IMR-90 (cell line): ENCODE measurements at regions not wholly inside any gene's neighbourhood (a gene's known extent, or its start where the extent isn't known, plus 50 kb on each side); places are given as distances from the start of the nearest gene placed in this dataset.

Source experiments
- ATAC-seq: fragments of 200-7000 bp; cut with Tn5 transposase; 2 replicates; pipeline ENCODE4 v1.9.1; 2020; ENCODE audit warnings: low read depth, mild to moderate bottlenecking, moderate library complexity
- BruUV-seq: library from RNA; stranded (reverse); fragments of 400-500 nt; replicated peaks from 2 replicates; lab custom pipeline; 2021; lab: Mats Ljungman, UMichigan
- CTCF ChIA-PET: fragments of 300-600 bp; formaldehyde crosslinking; extraction: SDS; loops from one replicate; lab custom pipeline; 2021; ENCODE audit warnings: antibody characterized with exemption; lab: Yijun Ruan, JAX
- POLR2A ChIA-PET: fragments of 300-600 bp; sonication (Branson Sonifier 250); formaldehyde crosslinking; loops from one replicate; lab custom pipeline; 2022; ENCODE audit warnings: antibody characterized with exemption; ENCODE audit not compliant: unreplicated experiment; lab: Charles Lee
- DNase-seq: peaks from one replicate; pipeline ENCODE4 v3.0.0; 2013
- H2AFZ ChIP-seq: replicated peaks from 2 replicates; pipeline ENCODE3; 2013; ENCODE audit warnings: low read length, mild to moderate bottlenecking; ENCODE audit not compliant: poor library complexity
- H2AK5ac ChIP-seq: 2 replicates; pipeline ENCODE4 v1.6.1; 2013; ENCODE audit warnings: low read depth, low read length, inconsistent platforms
- H2AK9ac ChIP-seq: replicated peaks from 2 replicates; pipeline ENCODE3; 2013; ENCODE audit warnings: mild to moderate bottlenecking, low read depth, low read length, moderate library complexity; ENCODE audit not compliant: poor library complexity
- H2BK120ac ChIP-seq: 2 replicates; pipeline ENCODE4 v1.6.1; 2013; ENCODE audit warnings: low read depth, low read length, inconsistent platforms
- H2BK15ac ChIP-seq: 3 replicates; pipeline ENCODE4 v1.6.1; 2013; ENCODE audit warnings: low read depth, low read length, inconsistent platforms
- H2BK20ac ChIP-seq: 2 replicates; pipeline ENCODE4 v1.6.1; 2013; ENCODE audit warnings: low read depth, mild to moderate bottlenecking, inconsistent platforms, low read length, moderate library complexity
- H2BK5ac ChIP-seq: 2 replicates; pipeline ENCODE4 v1.6.1; 2013; ENCODE audit warnings: mild to moderate bottlenecking, low read depth, low read length, inconsistent platforms; ENCODE audit not compliant: poor library complexity, severe bottlenecking
- H3K14ac ChIP-seq: replicated peaks from 2 replicates; pipeline ENCODE4 v1.6.1; 2013; ENCODE audit warnings: low read depth, low read length, inconsistent platforms
- H3K18ac ChIP-seq: 2 replicates; pipeline ENCODE4 v1.6.1; 2013; ENCODE audit warnings: low read depth, low read length, control low read depth
- H3K23ac ChIP-seq: 2 replicates; pipeline ENCODE4 v1.6.1; 2013; ENCODE audit warnings: low read depth, low read length, inconsistent platforms
- H3K27ac ChIP-seq: 2 replicates; pipeline ENCODE4 v1.5.1; 2013; ENCODE audit warnings: mild to moderate bottlenecking, control low read depth, low read length; ENCODE audit not compliant: insufficient read depth
- H3K27me3 ChIP-seq: 2 replicates; pipeline ENCODE4 v1.6.1; 2013; ENCODE audit warnings: low read length; ENCODE audit not compliant: control insufficient read depth, insufficient read depth
- H3K36me3 ChIP-seq: 2 replicates; pipeline ENCODE4 v1.6.1; 2013; ENCODE audit warnings: low read length, mixed read lengths; ENCODE audit not compliant: control insufficient read depth, insufficient read depth
- H3K4ac ChIP-seq: 2 replicates; pipeline ENCODE4 v1.6.1; 2013; ENCODE audit warnings: low read depth, low read length, inconsistent platforms
- H3K4me1 ChIP-seq: 2 replicates; pipeline ENCODE4 v1.6.1; 2013; ENCODE audit warnings: low read length, mixed read lengths; ENCODE audit not compliant: control insufficient read depth, insufficient read depth
- H3K4me2 ChIP-seq: 2 replicates; pipeline ENCODE4 v1.6.1; 2013; ENCODE audit warnings: low read depth, mild to moderate bottlenecking, control low read depth, low read length, moderate library complexity
- H3K4me3 ChIP-seq: 2 replicates; pipeline ENCODE4 v1.5.1; 2013; ENCODE audit warnings: low read depth, mild to moderate bottlenecking, control low read depth, low read length, moderate library complexity; ENCODE audit not compliant: insufficient read depth
- H3K56ac ChIP-seq: 2 replicates; pipeline ENCODE4 v1.6.1; 2013; ENCODE audit warnings: low read length, inconsistent platforms; ENCODE audit not compliant: insufficient read depth; ENCODE audit errors: extremely low read depth
- H3K79me1 ChIP-seq, 2 experiments: 2 replicates each; pipeline ENCODE4 v1.6.1; 2013; ENCODE audit warnings: low read length in 2 of 2, inconsistent platforms in 1 of 2, low read depth in 1 of 2
- H3K9ac ChIP-seq: 2 replicates; pipeline ENCODE4 v1.6.1; 2013; ENCODE audit warnings: low read depth, low read length, control low read depth
- H3K9me1 ChIP-seq: 2 replicates; pipeline ENCODE4 v1.6.1; 2013; ENCODE audit warnings: low read length, inconsistent platforms; ENCODE audit not compliant: insufficient read depth
- H3K9me3 ChIP-seq: 2 replicates; pipeline ENCODE4 v1.6.1; 2013; ENCODE audit warnings: low read length; ENCODE audit not compliant: control insufficient read depth, insufficient read depth
- H4K20me1 ChIP-seq: 2 replicates; pipeline ENCODE4 v1.6.1; 2013; ENCODE audit warnings: low read length, inconsistent platforms; ENCODE audit not compliant: insufficient read depth
- H4K5ac ChIP-seq: 2 replicates; pipeline ENCODE4 v1.6.1; 2013; ENCODE audit warnings: mild to moderate bottlenecking, low read depth, low read length, control low read depth
- H4K8ac ChIP-seq, 2 experiments: 2 replicates each; pipeline ENCODE4 v1.6.1; 2013; ENCODE audit warnings: low read depth in 2 of 2, low read length in 2 of 2, control low read depth in 1 of 2, inconsistent platforms in 1 of 2
- H4K91ac ChIP-seq: 2 replicates; pipeline ENCODE4 v1.6.1; 2013; ENCODE audit warnings: low read depth, low read length, inconsistent platforms; ENCODE audit not compliant: insufficient read depth
- BHLHE40 ChIP-seq: fragments of 150-350 bp; IDR thresholded peaks from 2 replicates; pipeline ENCODE4 v1.6.1; 2016; ENCODE audit warnings: mild to moderate bottlenecking, low read depth, low read length
- CEBPB ChIP-seq: IDR thresholded peaks from 2 replicates; pipeline ENCODE4 v1.6.1; 2012; ENCODE audit warnings: low read depth, low read length, improper control_type of control experiment
- CHD1 ChIP-seq: IDR thresholded peaks from 2 replicates; pipeline ENCODE4 v1.6.1; 2012; ENCODE audit warnings: low read depth, low read length, improper control_type of control experiment
- FOS ChIP-seq: fragments of 150-350 bp; IDR thresholded peaks from 2 replicates; pipeline ENCODE4 v1.6.1; 2016; ENCODE audit warnings: low read depth, low read length
- MAFK ChIP-seq: IDR thresholded peaks from 2 replicates; pipeline ENCODE4 v1.6.1; 2012; ENCODE audit warnings: low read depth, low read length, improper control_type of control experiment
- MAZ ChIP-seq: IDR thresholded peaks from 2 replicates; pipeline ENCODE4 v1.6.1; 2012; ENCODE audit warnings: low read depth, mild to moderate bottlenecking, low read length, improper control_type of control experiment, moderate library complexity, borderline replicate concordance
- MXI1 ChIP-seq: IDR thresholded peaks from 2 replicates; pipeline ENCODE4 v1.6.1; 2012; ENCODE audit warnings: low read depth, mild to moderate bottlenecking, low read length, moderate library complexity, borderline replicate concordance
- NFE2L2 ChIP-seq: fragments of 150-350 bp; IDR thresholded peaks from 2 replicates; pipeline ENCODE4 v1.6.1; 2016; ENCODE audit warnings: low read depth, mild to moderate bottlenecking, low read length
- RAD21 ChIP-seq: IDR thresholded peaks from 2 replicates; pipeline ENCODE4 v1.6.1; 2012; ENCODE audit warnings: low read length, improper control_type of control experiment
- RCOR1 ChIP-seq: IDR thresholded peaks from 2 replicates; pipeline ENCODE4 v1.6.1; 2012; ENCODE audit warnings: mild to moderate bottlenecking, low read length, improper control_type of control experiment; ENCODE audit not compliant: insufficient replicate concordance
- RFX5 ChIP-seq: IDR thresholded peaks from 2 replicates; pipeline ENCODE4 v1.8.0; 2012; ENCODE audit warnings: low read depth, mild to moderate bottlenecking, low read length, moderate library complexity
- SMC3 ChIP-seq: fragments of 150-350 bp; IDR thresholded peaks from 2 replicates; pipeline ENCODE4 v1.6.1; 2016; ENCODE audit warnings: low read depth, mild to moderate bottlenecking, antibody characterized with exemption, low read length, moderate library complexity
- WGBS, 2 experiments: methylation state at CpG; one replicate each; pipeline versions ENCODE4 v1.1.5 to v1.1.7; 2013; ENCODE audit warnings: missing lambda C conversion rate in 2 of 2; ENCODE audit not compliant: insufficient read length in 1 of 2; ENCODE audit errors: extremely low coverage in 2 of 2; 5-methylcytosine and 5-hydroxymethylcytosine counted together
- dilution Hi-C: fragments of 300-500 bp; cut with HindIII; formaldehyde crosslinking; loops from one replicate; pipeline ENCODE4 v1.14.3; 2018; ENCODE audit warnings: low sequenced_read_pairs; ENCODE audit not compliant: unreplicated experiment
- in situ Hi-C: fragments of 300-500 bp; cut with MboI; formaldehyde crosslinking; loops from 3 replicates; pipeline ENCODE4 v1.14.3; 2019; ENCODE audit warnings: low sequenced_read_pairs, inconsistent platforms, mixed read lengths
- intact Hi-C: fragments of 100-400 bp; cut with micrococcal nuclease; formaldehyde crosslinking; loops from 2 replicates; pipeline ENCODE4 v1.10.0; 2022
- TF ChIP-seq, protein P1 (sequence below): conservative IDR thresholded peaks from 2 replicates; pipeline ENCODE4 v1.5.1; 2012; ENCODE audit warnings: mild to moderate bottlenecking, low read depth, low read length, improper control_type of control experiment
- TF ChIP-seq, protein P2 (sequence below): fragments of 150-350 bp; IDR thresholded peaks from 2 replicates; pipeline ENCODE4 v1.6.1; 2016; ENCODE audit warnings: low read depth, mild to moderate bottlenecking, low read length, moderate library complexity, borderline replicate concordance
- TF ChIP-seq, protein P3 (sequence below): fragments of 150-350 bp; IDR thresholded peaks from 2 replicates; pipeline ENCODE4 v1.6.1; 2017; ENCODE audit warnings: mild to moderate bottlenecking, antibody characterized with exemption, low read length, low read depth

- Histone ChIP-seq H3K9me3 (no peaks in the 10 kb centered on the region), H3K4me3 (no peak overlapping the region)
These were observed 207.1 kb upstream of the PTGFR start for GRCh38 chr1:78283691-78284090.

More at GRCh38 chr1:78283691-78284090, 207.1 kb upstream of the PTGFR start:
- Histone ChIP-seq H3K9ac (no peak overlapping the region), H2BK20ac (peak overlapping the region; percentile 8; the same call in 1 of the 2 replicates), H3K4me1 (peaks cover 6% of the 10 kb centered on the region; the same call in 1 of the 2 replicates), H3K27me3 (no peaks in the 10 kb centered on the region), H3K23ac (no peak overlapping the region), H3K56ac (no peak overlapping the region), H3K18ac (no peak overlapping the region), H2BK120ac (no peak overlapping the region), H2BK5ac (no peak overlapping the region), H4K20me1 (no peaks in the 10 kb centered on the region), H2AK5ac (no peak overlapping the region), H3K79me1 (no peaks in the 10 kb centered on the region), H3K27ac (no peak overlapping the region), H4K5ac (no peak overlapping the region), H3K36me3 (no peaks in the 10 kb centered on the region), H2AFZ (no peak overlapping the region), H4K8ac (no peak overlapping the region), H3K4me2 (no peak overlapping the region), H4K91ac (no peak overlapping the region), H2BK15ac (no peak overlapping the region), H3K9me1 (no peaks in the 10 kb centered on the region; the same call in none of the 2 replicates), H3K4ac (no peak overlapping the region), H2AK9ac (no peak overlapping the region), H3K14ac (no peak overlapping the region)
- DNase-seq = no peak
- 0% methylated on average over 1 of the region's 2 CpGs; no CpG with 5 or more reads in 1 of the 2 experiments for WGBS, 2 experiments
- dilution Hi-C loops = no loop called here
- TF ChIP-seq, protein P1, sequence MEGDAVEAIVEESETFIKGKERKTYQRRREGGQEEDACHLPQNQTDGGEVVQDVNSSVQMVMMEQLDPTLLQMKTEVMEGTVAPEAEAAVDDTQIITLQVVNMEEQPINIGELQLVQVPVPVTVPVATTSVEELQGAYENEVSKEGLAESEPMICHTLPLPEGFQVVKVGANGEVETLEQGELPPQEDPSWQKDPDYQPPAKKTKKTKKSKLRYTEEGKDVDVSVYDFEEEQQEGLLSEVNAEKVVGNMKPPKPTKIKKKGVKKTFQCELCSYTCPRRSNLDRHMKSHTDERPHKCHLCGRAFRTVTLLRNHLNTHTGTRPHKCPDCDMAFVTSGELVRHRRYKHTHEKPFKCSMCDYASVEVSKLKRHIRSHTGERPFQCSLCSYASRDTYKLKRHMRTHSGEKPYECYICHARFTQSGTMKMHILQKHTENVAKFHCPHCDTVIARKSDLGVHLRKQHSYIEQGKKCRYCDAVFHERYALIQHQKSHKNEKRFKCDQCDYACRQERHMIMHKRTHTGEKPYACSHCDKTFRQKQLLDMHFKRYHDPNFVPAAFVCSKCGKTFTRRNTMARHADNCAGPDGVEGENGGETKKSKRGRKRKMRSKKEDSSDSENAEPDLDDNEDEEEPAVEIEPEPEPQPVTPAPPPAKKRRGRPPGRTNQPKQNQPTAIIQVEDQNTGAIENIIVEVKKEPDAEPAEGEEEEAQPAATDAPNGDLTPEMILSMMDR = no peak
- no peak for TF ChIP-seq FOS
- TF ChIP-seq RFX5 = no peak
- no peak for TF ChIP-seq MAFK
- TF ChIP-seq BHLHE40 = no peak
- TF ChIP-seq CEBPB = no peak
- no peak for TF ChIP-seq RAD21
- no peak for TF ChIP-seq SMC3
- TF ChIP-seq RCOR1 = no peak
- no peak for TF ChIP-seq MAZ
- TF ChIP-seq, protein P2, sequence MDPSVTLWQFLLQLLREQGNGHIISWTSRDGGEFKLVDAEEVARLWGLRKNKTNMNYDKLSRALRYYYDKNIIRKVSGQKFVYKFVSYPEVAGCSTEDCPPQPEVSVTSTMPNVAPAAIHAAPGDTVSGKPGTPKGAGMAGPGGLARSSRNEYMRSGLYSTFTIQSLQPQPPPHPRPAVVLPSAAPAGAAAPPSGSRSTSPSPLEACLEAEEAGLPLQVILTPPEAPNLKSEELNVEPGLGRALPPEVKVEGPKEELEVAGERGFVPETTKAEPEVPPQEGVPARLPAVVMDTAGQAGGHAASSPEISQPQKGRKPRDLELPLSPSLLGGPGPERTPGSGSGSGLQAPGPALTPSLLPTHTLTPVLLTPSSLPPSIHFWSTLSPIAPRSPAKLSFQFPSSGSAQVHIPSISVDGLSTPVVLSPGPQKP = no peak
- no peak for TF ChIP-seq MXI1
- TF ChIP-seq, protein P3, sequence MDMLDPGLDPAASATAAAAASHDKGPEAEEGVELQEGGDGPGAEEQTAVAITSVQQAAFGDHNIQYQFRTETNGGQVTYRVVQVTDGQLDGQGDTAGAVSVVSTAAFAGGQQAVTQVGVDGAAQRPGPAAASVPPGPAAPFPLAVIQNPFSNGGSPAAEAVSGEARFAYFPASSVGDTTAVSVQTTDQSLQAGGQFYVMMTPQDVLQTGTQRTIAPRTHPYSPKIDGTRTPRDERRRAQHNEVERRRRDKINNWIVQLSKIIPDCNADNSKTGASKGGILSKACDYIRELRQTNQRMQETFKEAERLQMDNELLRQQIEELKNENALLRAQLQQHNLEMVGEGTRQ = no peak
- no peak for TF ChIP-seq CHD1
- no peak for TF ChIP-seq NFE2L2
- no peak for ATAC-seq
- POLR2A ChIA-PET = no interaction called here
- intact Hi-C loops = no loop called here
- in situ Hi-C loops = no loop called here
- BruUV-seq = no TSS peak
- CTCF ChIA-PET = no interaction called here
